ENCODE measurements at regions not wholly inside any gene's neighbourhood (a gene's known extent, or its start where the extent isn't known, plus 50 kb on each side); places are given as distances from the start of the nearest gene placed in this dataset.

- CTCF ChIA-PET, result no interaction called here
- no peaks in the 10 kb centered on the region for H3K4me1 ChIP-seq (ENCODE audit: control insufficient read depth, insufficient read depth, low read length)
- POLR2A ChIA-PET, result no interaction called here
- H3K4me3 ChIP-seq (ENCODE audit: low read depth, low read length), result no peak overlapping the region
- TF ChIP-seq ZNF544 (tag by site-specific recombination; IDR thresholded peaks at IDR 0.05) (no peak), FEZF1 (tag by site-specific recombination; IDR thresholded peaks at IDR 0.05) (no peak), ATF2 (tag by site-specific recombination; IDR thresholded peaks at IDR 0.05; ENCODE audit: low read depth) (no peak), YY2 (tag by site-specific recombination; IDR thresholded peaks at IDR 0.05) (no peak)
- TF ChIP-seq, protein P1, sequence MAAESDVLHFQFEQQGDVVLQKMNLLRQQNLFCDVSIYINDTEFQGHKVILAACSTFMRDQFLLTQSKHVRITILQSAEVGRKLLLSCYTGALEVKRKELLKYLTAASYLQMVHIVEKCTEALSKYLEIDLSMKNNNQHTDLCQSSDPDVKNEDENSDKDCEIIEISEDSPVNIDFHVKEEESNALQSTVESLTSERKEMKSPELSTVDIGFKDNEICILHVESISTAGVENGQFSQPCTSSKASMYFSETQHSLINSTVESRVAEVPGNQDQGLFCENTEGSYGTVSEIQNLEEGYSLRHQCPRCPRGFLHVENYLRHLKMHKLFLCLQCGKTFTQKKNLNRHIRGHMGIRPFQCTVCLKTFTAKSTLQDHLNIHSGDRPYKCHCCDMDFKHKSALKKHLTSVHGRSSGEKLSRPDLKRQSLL (tag by site-specific recombination; IDR thresholded peaks at IDR 0.05), result no peak
- no peaks in the 10 kb centered on the region for H3K9me3 ChIP-seq (ENCODE audit: control insufficient read depth, insufficient read depth, low read depth, low read length)
- H3K27ac ChIP-seq (ENCODE audit: extremely low read depth, low read depth, low read length), result no peak overlapping the region
- no peaks in the 10 kb centered on the region for H3K36me3 ChIP-seq (ENCODE audit: control insufficient read depth in 2 of 2, insufficient read depth in 1 of 2, low read length in 2 of 2)
Observed at GRCh38 chr4:115607311-115607710, 493.9 kb upstream of the NDST4 start.

- H3K4me3 ChIP-seq (ENCODE audit: low read depth, low read length), result no peak overlapping the region
- H3K27ac ChIP-seq (ENCODE audit: extremely low read depth, low read depth, low read length), result no peak overlapping the region
- H3K4me1 ChIP-seq (ENCODE audit: control insufficient read depth, insufficient read depth, low read length), result no peaks in the 10 kb centered on the region
- no peak for TF ChIP-seq ZNF274 (IDR thresholded peaks at IDR 0.05; ENCODE audit: low read length)
- TF ChIP-seq ZNF274 (tag by site-specific recombination; IDR thresholded peaks at IDR 0.05; ENCODE audit: borderline replicate concordance), result no peak
- no peak for TF ChIP-seq ZNF423 (tag by site-specific recombination; IDR thresholded peaks at IDR 0.05)
- TF ChIP-seq OSR2 (tag by site-specific recombination; IDR thresholded peaks at IDR 0.05), result no peak
- no peak for TF ChIP-seq ZBTB1 (tag by site-specific recombination; IDR thresholded peaks at IDR 0.05)
- TF ChIP-seq ZFP37 (tag by site-specific recombination; IDR thresholded peaks at IDR 0.05), result no peak
- TF ChIP-seq GLI2 (tag by site-specific recombination; IDR thresholded peaks at IDR 0.05; ENCODE audit: borderline replicate concordance, low read depth), result no peak
- no peak for TF ChIP-seq ZNF157 (tag by site-specific recombination; IDR thresholded peaks at IDR 0.05)
- TF ChIP-seq ZNF121 (tag by site-specific recombination; IDR thresholded peaks at IDR 0.05), result no peak
- TF ChIP-seq PRDM1 (tag by site-specific recombination; IDR thresholded peaks at IDR 0.05), result no peak
- no peak for TF ChIP-seq ZNF707 (tag by site-specific recombination; IDR thresholded peaks at IDR 0.05)
- TF ChIP-seq, protein P2, sequence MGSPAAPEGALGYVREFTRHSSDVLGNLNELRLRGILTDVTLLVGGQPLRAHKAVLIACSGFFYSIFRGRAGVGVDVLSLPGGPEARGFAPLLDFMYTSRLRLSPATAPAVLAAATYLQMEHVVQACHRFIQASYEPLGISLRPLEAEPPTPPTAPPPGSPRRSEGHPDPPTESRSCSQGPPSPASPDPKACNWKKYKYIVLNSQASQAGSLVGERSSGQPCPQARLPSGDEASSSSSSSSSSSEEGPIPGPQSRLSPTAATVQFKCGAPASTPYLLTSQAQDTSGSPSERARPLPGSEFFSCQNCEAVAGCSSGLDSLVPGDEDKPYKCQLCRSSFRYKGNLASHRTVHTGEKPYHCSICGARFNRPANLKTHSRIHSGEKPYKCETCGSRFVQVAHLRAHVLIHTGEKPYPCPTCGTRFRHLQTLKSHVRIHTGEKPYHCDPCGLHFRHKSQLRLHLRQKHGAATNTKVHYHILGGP (tag by site-specific recombination; IDR thresholded peaks at IDR 0.05), result no peak
- no peak for TF ChIP-seq ZIC2 (tag by site-specific recombination; IDR thresholded peaks at IDR 0.05)
- no peak for TF ChIP-seq PATZ1 (tag by site-specific recombination; IDR thresholded peaks at IDR 0.05)
- no peak for TF ChIP-seq ZNF211 (tag by site-specific recombination; IDR thresholded peaks at IDR 0.05; ENCODE audit: low read depth)
- TF ChIP-seq ZNF549 (tag by site-specific recombination; IDR thresholded peaks at IDR 0.05), result no peak
- no peak for TF ChIP-seq ZBTB17 (tag by site-specific recombination; IDR thresholded peaks at IDR 0.05)
- no peak for TF ChIP-seq ZNF341 (tag by site-specific recombination; IDR thresholded peaks at IDR 0.05; ENCODE audit: low read depth)
- TF ChIP-seq ZNF214 (tag by site-specific recombination; IDR thresholded peaks at IDR 0.05; ENCODE audit: borderline replicate concordance), result no peak
- ChIA-PET POLR2A (no interaction called here), CTCF (no interaction called here)
- H3K9me3 ChIP-seq (ENCODE audit: control insufficient read depth, insufficient read depth, low read depth, low read length), result no peaks in the 10 kb centered on the region
- H3K36me3 ChIP-seq (ENCODE audit: control insufficient read depth in 2 of 2, insufficient read depth in 1 of 2, low read length in 2 of 2), result no peaks in the 10 kb centered on the region
Observed at GRCh38 chr4:115596265-115597001, 483.0 kb upstream of the NDST4 start.
